ENCODE measurements at regions not wholly inside any gene's neighbourhood (a gene's known extent, or its start where the extent isn't known, plus 50 kb on each side); places are given as distances from the start of the nearest gene placed in this dataset.
A peak's percentile ranks its signal among the peaks of the same experiment; 100 is the strongest.

GRCh38 chr3:153290268-153291015 lies 128.4 kb downstream of the RAP2B start:
- no peak for DNase-seq (ENCODE audit: low read depth, low spot score)
- BruUV-seq (replicated peaks) = no TSS peak
- no peak for FAIRE-seq

More at GRCh38 chr3:153290268-153291015, 128.4 kb downstream of the RAP2B start:
- Histone ChIP-seq H3K4me3 (no peak overlapping the region), H4K20me1 (ENCODE audit: control insufficient read depth, insufficient read depth) (no peaks in the 10 kb centered on the region), H3K9ac (ENCODE audit: control insufficient read depth, insufficient read depth, low read length) (no peak overlapping the region), H3K79me2 (ENCODE audit: control insufficient read depth, insufficient read depth, low read length) (no peaks in the 10 kb centered on the region), H3K9me3 (replicated peaks; ENCODE audit: control insufficient read depth, insufficient read depth, low read length) (no peaks in the 10 kb centered on the region), H3K36me3 (ENCODE audit: control insufficient read depth in 2 of 2, insufficient read depth in 2 of 2, low read length in 1 of 2) (no peaks in the 10 kb centered on the region), H3K4me1 (ENCODE audit: control insufficient read depth, insufficient read depth, low read length) (no peaks in the 10 kb centered on the region), H2AFZ (ENCODE audit: control insufficient read depth, low read depth, low read length) (no peak overlapping the region), H3K27me3 (replicated peaks in 1 of 2; ENCODE audit: control insufficient read depth in 2 of 2, insufficient read depth in 2 of 2, low read length in 1 of 2) (no peaks in the 10 kb centered on the region), H3K4me2 (ENCODE audit: control insufficient read depth, insufficient read depth) (no peak overlapping the region), H3K27ac (ENCODE audit: control insufficient read depth, insufficient read depth) (no peak overlapping the region)
- intact Hi-C loops (cut with micrococcal nuclease; ENCODE audit: unreplicated experiment) (loop anchor here (1.0 to 5.0 kb wide), 4 partner anchors 128 to 479 kb away; partner anchors contain the start of gene RAP2B), in situ Hi-C loops (cut with MboI) (no loop called here)
- POLR2A ChIA-PET = no interaction called here
- WGBS (ENCODE audit: insufficient coverage, insufficient replicate concordance, low lambda C conversion rate, missing lambda C conversion rate) = 43% methylated on average over 1 of the region's 1 CpG
- TF ChIP-seq SMC3 (IDR thresholded peaks at IDR 0.05; ENCODE audit: borderline replicate concordance, low read length) (0 out of 2 replicates have a peak, but pooled peaks have one; percentile 9), MEF2A (IDR thresholded peaks at IDR 0.05; ENCODE audit: insufficient read depth, low read depth, low read length) (no peak)
- TF ChIP-seq, protein P1, sequence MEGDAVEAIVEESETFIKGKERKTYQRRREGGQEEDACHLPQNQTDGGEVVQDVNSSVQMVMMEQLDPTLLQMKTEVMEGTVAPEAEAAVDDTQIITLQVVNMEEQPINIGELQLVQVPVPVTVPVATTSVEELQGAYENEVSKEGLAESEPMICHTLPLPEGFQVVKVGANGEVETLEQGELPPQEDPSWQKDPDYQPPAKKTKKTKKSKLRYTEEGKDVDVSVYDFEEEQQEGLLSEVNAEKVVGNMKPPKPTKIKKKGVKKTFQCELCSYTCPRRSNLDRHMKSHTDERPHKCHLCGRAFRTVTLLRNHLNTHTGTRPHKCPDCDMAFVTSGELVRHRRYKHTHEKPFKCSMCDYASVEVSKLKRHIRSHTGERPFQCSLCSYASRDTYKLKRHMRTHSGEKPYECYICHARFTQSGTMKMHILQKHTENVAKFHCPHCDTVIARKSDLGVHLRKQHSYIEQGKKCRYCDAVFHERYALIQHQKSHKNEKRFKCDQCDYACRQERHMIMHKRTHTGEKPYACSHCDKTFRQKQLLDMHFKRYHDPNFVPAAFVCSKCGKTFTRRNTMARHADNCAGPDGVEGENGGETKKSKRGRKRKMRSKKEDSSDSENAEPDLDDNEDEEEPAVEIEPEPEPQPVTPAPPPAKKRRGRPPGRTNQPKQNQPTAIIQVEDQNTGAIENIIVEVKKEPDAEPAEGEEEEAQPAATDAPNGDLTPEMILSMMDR (IDR thresholded peaks at IDR 0.05 in 2 of 3, conservative IDR thresholded peaks at IDR 0.05 in 1 of 3; ENCODE audit: control insufficient read depth in 2 of 3, extremely low read depth in 1 of 3, insufficient read depth in 1 of 3, low read depth in 3 of 3, low read length in 3 of 3) = peak in 2 of 3 experiments; percentile 5 to 16; a peak in 2 of 6 replicates
- RAD21 ChIA-PET (ENCODE audit: unreplicated experiment) = interaction anchor here (1.3 kb wide), 1 partner anchor 247 kb away, joined by 6 read pairs; no protein-coding TSS in a partner anchor
- SMC1A ChIA-PET (ENCODE audit: uncharacterized antibody, unreplicated experiment) = interaction anchor here (0.6 to 0.7 kb wide), 2 partner anchors 130 to 683 kb away, joined by 3 read pairs; no protein-coding TSS in a partner anchor
- no peak for ATAC-seq
- CTCF ChIA-PET = interaction anchor here (0.6 to 1.4 kb wide), 5 partner anchors 11 to 305 kb away, joined by 3 to 5 read pairs (median 3); no protein-coding TSS in a partner anchor

Data from GM12878 (cell line).